HepG2 (cell line): ENCODE measurements at regions not wholly inside any gene's neighbourhood (a gene's known extent, or its start where the extent isn't known, plus 50 kb on each side); places are given as distances from the start of the nearest gene placed in this dataset.

ENCODE experiments used
- ATAC-seq: fragments of 200-7000 bp; cut with Tn5 transposase; 3 replicates; pipeline ENCODE4 v1.9.1; 2020; ENCODE audit warnings: mild to moderate bottlenecking, moderate library complexity
- BruUV-seq: library from RNA; stranded (reverse); fragments of 400-500 nt; replicated peaks from 2 replicates; lab custom pipeline; 2021; lab: Mats Ljungman, UMichigan
- CTCF ChIA-PET: fragments of 300-600 bp; formaldehyde crosslinking; extraction: SDS; loops from one replicate; lab custom pipeline; 2021; ENCODE audit warnings: low total read pairs, inconsistent platforms, low intra/inter-chr PET ratio; lab: Yijun Ruan, JAX
- POLR2A ChIA-PET: fragments of 350-600 bp; sonication (Branson Sonifier 250); formaldehyde crosslinking; loops from one replicate; lab custom pipeline; 2020; ENCODE audit warnings: antibody characterized with exemption, inconsistent platforms; lab: Yijun Ruan, JAX
- DNase-seq: peaks from one replicate; pipeline ENCODE4 v3.0.0-alpha.2; 2015; ENCODE audit warnings: low spot score
- FAIRE-seq: peaks from 3 replicates; lab custom pipeline; 2011; peaks lifted over from hg19 to GRCh38; lab: Jason Lieb, UNC
- H2AFZ ChIP-seq: one replicate; pipeline ENCODE4 v1.6.1; 2011; ENCODE audit warnings: low read length, inconsistent platforms
- H3K27ac ChIP-seq: fragments of 300-600 bp; 3 replicates; pipeline ENCODE4 v1.8.0; 2011; ENCODE audit warnings: mixed run types, mild to moderate bottlenecking, mixed read lengths, low read length, inconsistent platforms; ENCODE audit not compliant: insufficient read depth; ENCODE audit errors: extremely low read length
- H3K27me3 ChIP-seq, 2 experiments: fragments of 200-600 bp in 1 of 2; 2 replicates in 1 of 2; 3 replicates in 1 of 2; pipeline versions ENCODE4 v1.6.0 to v1.8.0; 2011; ENCODE audit warnings: low read length in 2 of 2, mild to moderate bottlenecking in 2 of 2, moderate library complexity in 2 of 2, inconsistent platforms in 1 of 2; ENCODE audit not compliant: insufficient read depth in 2 of 2, control insufficient read depth in 1 of 2
- H3K36me3 ChIP-seq, 2 experiments: fragments of 200-600 bp in 1 of 2; replicated peaks in 1 of 2; 2 replicates in 1 of 2; 3 replicates in 1 of 2; pipeline versions ENCODE4 v1.5.1 to v1.8.0; 2011; ENCODE audit warnings: low read length in 2 of 2, inconsistent platforms in 1 of 2; ENCODE audit not compliant: insufficient read depth in 2 of 2, control insufficient read depth in 1 of 2
- H3K4me1 ChIP-seq: 2 replicates; pipeline ENCODE4 v1.5.1; 2012; ENCODE audit warnings: low read length, inconsistent platforms; ENCODE audit not compliant: insufficient read depth
- H3K4me2 ChIP-seq: 2 replicates; pipeline ENCODE4 v1.6.0; 2011; ENCODE audit warnings: low read depth, low read length, inconsistent platforms
- H3K4me3 ChIP-seq, 3 experiments: fragments of 200-600 bp in 1 of 3; sonication (generic), shearing (Covaris generic) in 1 of 3; replicated peaks in 1 of 3; 2 replicates each; pipeline ENCODE4 v1.5.1; 2011 to 2016; ENCODE audit warnings: low read length in 3 of 3, inconsistent platforms in 2 of 3, low read depth in 2 of 3, mild to moderate bottlenecking in 2 of 3, control low read depth in 1 of 3, mixed read lengths in 1 of 3; ENCODE audit not compliant: insufficient read depth in 1 of 3
- H3K79me2 ChIP-seq: one replicate; pipeline ENCODE4 v1.6.1; 2011; ENCODE audit warnings: low read length, inconsistent platforms; ENCODE audit not compliant: insufficient read depth
- H3K9ac ChIP-seq: 2 replicates; pipeline ENCODE4 v1.6.0; 2011; ENCODE audit warnings: mild to moderate bottlenecking, low read depth, low read length, inconsistent platforms; ENCODE audit not compliant: insufficient read depth
- H3K9me3 ChIP-seq: 2 replicates; pipeline ENCODE4 v1.5.1; 2012; ENCODE audit warnings: mild to moderate bottlenecking, low read length
- H4K20me1 ChIP-seq: 2 replicates; pipeline ENCODE4 v1.6.0; 2011; ENCODE audit warnings: inconsistent platforms, mild to moderate bottlenecking, low read length, moderate library complexity; ENCODE audit not compliant: insufficient read depth
- ATF7 ChIP-seq, 2 experiments: fragments of 450-650 bp in 1 of 2; sonication (generic) in 1 of 2; formaldehyde crosslinking in 1 of 2; IDR thresholded peaks; 2 replicates each; pipeline versions ENCODE4 v1.4.0 to v1.6.1; 2016 to 2020; ENCODE audit warnings: antibody characterized with exemption in 1 of 2, mild to moderate bottlenecking in 1 of 2, missing genetic modification reagents in 1 of 2
- HOXD1 ChIP-seq: sonication (generic); formaldehyde crosslinking; IDR thresholded peaks from 2 replicates; pipeline ENCODE4 v1.5.0; 2020; ENCODE audit warnings: missing genetic modification reagents
- KDM5B ChIP-seq: sonication (generic); formaldehyde crosslinking; IDR thresholded peaks from 2 replicates; pipeline ENCODE4 v1.4.0; 2020; ENCODE audit warnings: missing genetic modification reagents, mild to moderate bottlenecking, borderline replicate concordance
- SYNCRIP ChIP-seq: fragments of 200-400 bp; formaldehyde crosslinking; IDR thresholded peaks from 2 replicates; pipeline ENCODE4 v1.6.1; 2018; ENCODE audit warnings: mild to moderate bottlenecking, low read depth, low read length; ENCODE audit not compliant: insufficient read depth
- THYN1 ChIP-seq: sonication (generic); formaldehyde crosslinking; IDR thresholded peaks from 2 replicates; pipeline ENCODE4 v1.8.1; 2023; ENCODE audit warnings: low read depth, mild to moderate bottlenecking, moderate library complexity, missing genetic modification reagents, borderline replicate concordance
- YY1 ChIP-seq: IDR thresholded peaks from 2 replicates; pipeline ENCODE4 v1.6.1; 2011; ENCODE audit warnings: low read length, low read depth, moderate library complexity, mild to moderate bottlenecking; ENCODE audit not compliant: insufficient read depth, insufficient replicate concordance
- ZMYM2 ChIP-seq: sonication (generic); formaldehyde crosslinking; IDR thresholded peaks from 2 replicates; pipeline ENCODE4 v1.8.0; 2022; ENCODE audit warnings: mild to moderate bottlenecking, missing genetic modification reagents
- ZNF263 ChIP-seq: sonication (generic); formaldehyde crosslinking; IDR thresholded peaks from 2 replicates; pipeline ENCODE4 v1.4.0; 2020; ENCODE audit warnings: missing genetic modification reagents
- ZNF615 ChIP-seq: sonication (generic); formaldehyde crosslinking; IDR thresholded peaks from 2 replicates; pipeline ENCODE4 v1.5.0; 2020; ENCODE audit warnings: mild to moderate bottlenecking, missing genetic modification reagents, borderline replicate concordance
- ZSCAN22 ChIP-seq: sonication (generic); formaldehyde crosslinking; IDR thresholded peaks from 2 replicates; pipeline ENCODE4 v1.4.0; 2020; ENCODE audit warnings: mild to moderate bottlenecking, missing genetic modification reagents
- WGBS: methylation state at CpG from one replicate; pipeline ENCODE4 v1.1.6; 2017; ENCODE audit warnings: low lambda C conversion rate; 5-methylcytosine and 5-hydroxymethylcytosine counted together
- in situ Hi-C: cut with HindIII; loops from 2 replicates; pipeline ENCODE4 v1.10.0; 2017; ENCODE audit warnings: low pct_unique_long_range_greater_than_20kb; ENCODE audit not compliant: extremely low pct_ligation_motif_present
- intact Hi-C: fragments of 100-400 bp; cut with micrococcal nuclease; formaldehyde crosslinking; loops from one replicate; pipeline ENCODE4 v1.10.0; 2022; ENCODE audit not compliant: unreplicated experiment
- TF ChIP-seq, protein P1 (sequence below): fragments of 450-650 bp; IDR thresholded peaks from 2 replicates; pipeline ENCODE4 v1.6.1; 2016
- TF ChIP-seq, protein P2 (sequence below): sonication (generic); formaldehyde crosslinking; IDR thresholded peaks from 2 replicates; pipeline ENCODE4 v1.5.0; 2020; ENCODE audit warnings: missing genetic modification reagents

- TF ChIP-seq KDM5B (no peak), ZNF263 (CRISPR knock-in tag) (no peak)
- TF ChIP-seq, protein P1, sequence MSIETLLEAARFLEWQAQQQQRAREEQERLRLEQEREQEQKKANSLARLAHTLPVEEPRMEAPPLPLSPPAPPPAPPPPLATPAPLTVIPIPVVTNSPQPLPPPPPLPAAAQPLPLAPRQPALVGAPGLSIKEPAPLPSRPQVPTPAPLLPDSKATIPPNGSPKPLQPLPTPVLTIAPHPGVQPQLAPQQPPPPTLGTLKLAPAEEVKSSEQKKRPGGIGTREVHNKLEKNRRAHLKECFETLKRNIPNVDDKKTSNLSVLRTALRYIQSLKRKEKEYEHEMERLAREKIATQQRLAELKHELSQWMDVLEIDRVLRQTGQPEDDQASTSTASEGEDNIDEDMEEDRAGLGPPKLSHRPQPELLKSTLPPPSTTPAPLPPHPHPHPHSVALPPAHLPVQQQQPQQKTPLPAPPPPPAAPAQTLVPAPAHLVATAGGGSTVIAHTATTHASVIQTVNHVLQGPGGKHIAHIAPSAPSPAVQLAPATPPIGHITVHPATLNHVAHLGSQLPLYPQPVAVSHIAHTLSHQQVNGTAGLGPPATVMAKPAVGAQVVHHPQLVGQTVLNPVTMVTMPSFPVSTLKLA = peak; percentile 46
- Histone ChIP-seq H3K36me3 (no peaks in the 10 kb centered on the region), H2AFZ (no peak overlapping the region), H3K27ac (no peak overlapping the region), H3K9ac (no peak overlapping the region), H3K79me2 (no peaks in the 10 kb centered on the region), H4K20me1 (no peaks in the 10 kb centered on the region), H3K27me3 (no peaks in the 10 kb centered on the region), H3K4me2 (no peak overlapping the region), H3K4me3 (no peak overlapping the region), H3K9me3 (no peaks in the 10 kb centered on the region; the same call in 1 of the 2 replicates), H3K4me1 (no peaks in the 10 kb centered on the region)
- no peak for DNase-seq
- CTCF ChIA-PET = no interaction called here
- no TSS peak for BruUV-seq
- 0% methylated on average over 5 of the region's 5 CpGs for WGBS
- no peak for FAIRE-seq
- in situ Hi-C loops (no loop called here), intact Hi-C loops (no loop called here)
- POLR2A ChIA-PET = no interaction called here
- ATAC-seq = no peak
These were observed 660.9 kb upstream of the LMO3 start for GRCh38 chr12:17266856-17267255.

- H3K4me1 ChIP-seq = no peaks in the 10 kb centered on the region
- no peaks in the 10 kb centered on the region for H3K79me2 ChIP-seq
- no peak overlapping the region for H2AFZ ChIP-seq
- no peak overlapping the region for H3K27ac ChIP-seq
- CTCF ChIA-PET = no interaction called here
- WGBS = 22% methylated on average over 2 of the region's 2 CpGs
- in situ Hi-C loops = no loop called here
- POLR2A ChIA-PET = no interaction called here
- H3K4me3 ChIP-seq = no peak overlapping the region
- DNase-seq = no peak
- no peaks in the 10 kb centered on the region for H3K36me3 ChIP-seq
- no peak for FAIRE-seq
- no peaks in the 10 kb centered on the region for H3K27me3 ChIP-seq
- no peak overlapping the region for H3K4me2 ChIP-seq
- peaks cover 4% of the 10 kb centered on the region for H3K9me3 ChIP-seq
- no TSS peak for BruUV-seq
- TF ChIP-seq YY1 (no peak), ZNF615 (CRISPR knock-in tag) (no peak), SYNCRIP (no peak), ZSCAN22 (CRISPR knock-in tag) (no peak), ATF7 (IDR thresholded peaks at IDR 0.05) (peak; percentile 78), ATF7 (CRISPR knock-in tag; IDR thresholded peaks at IDR 0.05) (no peak), ZMYM2 (no peak), THYN1 (CRISPR knock-in tag) (no peak), HOXD1 (no peak)
- TF ChIP-seq, protein P2, sequence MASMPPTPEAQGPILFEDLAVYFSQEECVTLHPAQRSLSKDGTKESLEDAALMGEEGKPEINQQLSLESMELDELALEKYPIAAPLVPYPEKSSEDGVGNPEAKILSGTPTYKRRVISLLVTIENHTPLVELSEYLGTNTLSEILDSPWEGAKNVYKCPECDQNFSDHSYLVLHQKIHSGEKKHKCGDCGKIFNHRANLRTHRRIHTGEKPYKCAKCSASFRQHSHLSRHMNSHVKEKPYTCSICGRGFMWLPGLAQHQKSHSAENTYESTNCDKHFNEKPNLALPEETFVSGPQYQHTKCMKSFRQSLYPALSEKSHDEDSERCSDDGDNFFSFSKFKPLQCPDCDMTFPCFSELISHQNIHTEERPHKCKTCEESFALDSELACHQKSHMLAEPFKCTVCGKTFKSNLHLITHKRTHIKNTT = no peak
- H3K9ac ChIP-seq = no peak overlapping the region
- no peak for ATAC-seq
- intact Hi-C loops = no loop called here
- H4K20me1 ChIP-seq = no peaks in the 10 kb centered on the region
These were observed 658.6 kb upstream of the LMO3 start for GRCh38 chr12:17264603-17265002.
